HL-60 (cell line): ENCODE measurements at regions not wholly inside any gene's neighbourhood (a gene's known extent, or its start where the extent isn't known, plus 50 kb on each side); places are given as distances from the start of the nearest gene placed in this dataset.

Source experiments
- POLR2AphosphoS5 ChIP-seq: IDR thresholded peaks from 2 replicates; pipeline ENCODE4 v1.6.1; 2012; ENCODE audit warnings: low read depth
- TF ChIP-seq, protein P1 (sequence below): IDR thresholded peaks from one replicate; pipeline ENCODE4 v1.5.1; 2011; ENCODE audit warnings: low read length, control low read depth, inconsistent platforms; ENCODE audit not compliant: insufficient read depth

DNA sequence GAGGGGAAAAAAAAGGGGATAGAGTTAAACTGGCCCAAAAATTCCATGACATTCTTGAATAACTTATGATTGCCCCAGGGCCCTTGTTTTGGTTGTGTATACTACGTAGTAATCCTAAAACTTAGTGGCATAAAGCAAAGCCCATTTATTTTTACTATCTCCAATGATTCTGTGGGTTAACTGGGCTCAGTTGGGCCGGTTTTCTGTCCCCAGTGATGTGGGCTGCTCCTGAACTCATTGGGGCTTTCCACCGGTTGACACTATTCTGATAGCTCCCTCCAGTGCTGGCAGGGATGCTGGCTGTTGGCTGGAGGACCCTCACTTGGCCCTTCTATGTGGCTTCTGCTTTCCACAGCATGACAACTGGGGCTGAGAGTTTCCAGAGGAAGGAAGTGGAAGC is 60.0 kb upstream of the TGIF1 start:
- TF ChIP-seq, protein P1, sequence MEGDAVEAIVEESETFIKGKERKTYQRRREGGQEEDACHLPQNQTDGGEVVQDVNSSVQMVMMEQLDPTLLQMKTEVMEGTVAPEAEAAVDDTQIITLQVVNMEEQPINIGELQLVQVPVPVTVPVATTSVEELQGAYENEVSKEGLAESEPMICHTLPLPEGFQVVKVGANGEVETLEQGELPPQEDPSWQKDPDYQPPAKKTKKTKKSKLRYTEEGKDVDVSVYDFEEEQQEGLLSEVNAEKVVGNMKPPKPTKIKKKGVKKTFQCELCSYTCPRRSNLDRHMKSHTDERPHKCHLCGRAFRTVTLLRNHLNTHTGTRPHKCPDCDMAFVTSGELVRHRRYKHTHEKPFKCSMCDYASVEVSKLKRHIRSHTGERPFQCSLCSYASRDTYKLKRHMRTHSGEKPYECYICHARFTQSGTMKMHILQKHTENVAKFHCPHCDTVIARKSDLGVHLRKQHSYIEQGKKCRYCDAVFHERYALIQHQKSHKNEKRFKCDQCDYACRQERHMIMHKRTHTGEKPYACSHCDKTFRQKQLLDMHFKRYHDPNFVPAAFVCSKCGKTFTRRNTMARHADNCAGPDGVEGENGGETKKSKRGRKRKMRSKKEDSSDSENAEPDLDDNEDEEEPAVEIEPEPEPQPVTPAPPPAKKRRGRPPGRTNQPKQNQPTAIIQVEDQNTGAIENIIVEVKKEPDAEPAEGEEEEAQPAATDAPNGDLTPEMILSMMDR: no peak
- TF ChIP-seq POLR2AphosphoS5: no peak
